Liver (tissue), 3 donors: ENCODE measurements at regions not wholly inside any gene's neighbourhood (a gene's known extent, or its start where the extent isn't known, plus 50 kb on each side); places are given as distances from the start of the nearest gene placed in this dataset.

Experiments
- JUND ChIP-seq, 2 donors: IDR thresholded peaks; 2 replicates each; pipeline ENCODE4 v1.6.1; 2016; ENCODE audit warnings: antibody characterized with exemption in 2 of 2
- RXRA ChIP-seq, 2 donors: IDR thresholded peaks; 2 replicates each; pipeline ENCODE4 v1.6.1; 2017 to 2018; ENCODE audit warnings: antibody characterized with exemption in 2 of 2, mild to moderate bottlenecking in 1 of 2
- YY1 ChIP-seq: IDR thresholded peaks from 2 replicates; pipeline ENCODE4 v1.6.1; 2016; ENCODE audit warnings: antibody characterized with exemption, mild to moderate bottlenecking
- TF ChIP-seq, protein P1 (sequence below): fragments of 150-350 bp; IDR thresholded peaks from 2 replicates; pipeline ENCODE4 v1.5.1; 2017; ENCODE audit warnings: improper control_type of control experiment, low read depth, low read length; ENCODE audit not compliant: missing input control
- TF ChIP-seq, protein P2 (sequence below): IDR thresholded peaks from 2 replicates; pipeline ENCODE4 v1.6.1; 2016; ENCODE audit warnings: antibody characterized with exemption
- TF ChIP-seq, protein P3 (sequence below): IDR thresholded peaks from 2 replicates; pipeline ENCODE4 v1.6.1; 2016; ENCODE audit warnings: antibody characterized with exemption, mild to moderate bottlenecking
- donor health status: healthy.
- donor health status: healthy.

- TF ChIP-seq YY1 (no peak), JUND (IDR thresholded peaks at IDR 0.05) (no peak), RXRA (IDR thresholded peaks at IDR 0.05) (no peak)
- TF ChIP-seq, protein P1, sequence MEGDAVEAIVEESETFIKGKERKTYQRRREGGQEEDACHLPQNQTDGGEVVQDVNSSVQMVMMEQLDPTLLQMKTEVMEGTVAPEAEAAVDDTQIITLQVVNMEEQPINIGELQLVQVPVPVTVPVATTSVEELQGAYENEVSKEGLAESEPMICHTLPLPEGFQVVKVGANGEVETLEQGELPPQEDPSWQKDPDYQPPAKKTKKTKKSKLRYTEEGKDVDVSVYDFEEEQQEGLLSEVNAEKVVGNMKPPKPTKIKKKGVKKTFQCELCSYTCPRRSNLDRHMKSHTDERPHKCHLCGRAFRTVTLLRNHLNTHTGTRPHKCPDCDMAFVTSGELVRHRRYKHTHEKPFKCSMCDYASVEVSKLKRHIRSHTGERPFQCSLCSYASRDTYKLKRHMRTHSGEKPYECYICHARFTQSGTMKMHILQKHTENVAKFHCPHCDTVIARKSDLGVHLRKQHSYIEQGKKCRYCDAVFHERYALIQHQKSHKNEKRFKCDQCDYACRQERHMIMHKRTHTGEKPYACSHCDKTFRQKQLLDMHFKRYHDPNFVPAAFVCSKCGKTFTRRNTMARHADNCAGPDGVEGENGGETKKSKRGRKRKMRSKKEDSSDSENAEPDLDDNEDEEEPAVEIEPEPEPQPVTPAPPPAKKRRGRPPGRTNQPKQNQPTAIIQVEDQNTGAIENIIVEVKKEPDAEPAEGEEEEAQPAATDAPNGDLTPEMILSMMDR: no peak
- TF ChIP-seq, protein P2, sequence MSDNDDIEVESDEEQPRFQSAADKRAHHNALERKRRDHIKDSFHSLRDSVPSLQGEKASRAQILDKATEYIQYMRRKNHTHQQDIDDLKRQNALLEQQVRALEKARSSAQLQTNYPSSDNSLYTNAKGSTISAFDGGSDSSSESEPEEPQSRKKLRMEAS: no peak
- TF ChIP-seq, protein P3, sequence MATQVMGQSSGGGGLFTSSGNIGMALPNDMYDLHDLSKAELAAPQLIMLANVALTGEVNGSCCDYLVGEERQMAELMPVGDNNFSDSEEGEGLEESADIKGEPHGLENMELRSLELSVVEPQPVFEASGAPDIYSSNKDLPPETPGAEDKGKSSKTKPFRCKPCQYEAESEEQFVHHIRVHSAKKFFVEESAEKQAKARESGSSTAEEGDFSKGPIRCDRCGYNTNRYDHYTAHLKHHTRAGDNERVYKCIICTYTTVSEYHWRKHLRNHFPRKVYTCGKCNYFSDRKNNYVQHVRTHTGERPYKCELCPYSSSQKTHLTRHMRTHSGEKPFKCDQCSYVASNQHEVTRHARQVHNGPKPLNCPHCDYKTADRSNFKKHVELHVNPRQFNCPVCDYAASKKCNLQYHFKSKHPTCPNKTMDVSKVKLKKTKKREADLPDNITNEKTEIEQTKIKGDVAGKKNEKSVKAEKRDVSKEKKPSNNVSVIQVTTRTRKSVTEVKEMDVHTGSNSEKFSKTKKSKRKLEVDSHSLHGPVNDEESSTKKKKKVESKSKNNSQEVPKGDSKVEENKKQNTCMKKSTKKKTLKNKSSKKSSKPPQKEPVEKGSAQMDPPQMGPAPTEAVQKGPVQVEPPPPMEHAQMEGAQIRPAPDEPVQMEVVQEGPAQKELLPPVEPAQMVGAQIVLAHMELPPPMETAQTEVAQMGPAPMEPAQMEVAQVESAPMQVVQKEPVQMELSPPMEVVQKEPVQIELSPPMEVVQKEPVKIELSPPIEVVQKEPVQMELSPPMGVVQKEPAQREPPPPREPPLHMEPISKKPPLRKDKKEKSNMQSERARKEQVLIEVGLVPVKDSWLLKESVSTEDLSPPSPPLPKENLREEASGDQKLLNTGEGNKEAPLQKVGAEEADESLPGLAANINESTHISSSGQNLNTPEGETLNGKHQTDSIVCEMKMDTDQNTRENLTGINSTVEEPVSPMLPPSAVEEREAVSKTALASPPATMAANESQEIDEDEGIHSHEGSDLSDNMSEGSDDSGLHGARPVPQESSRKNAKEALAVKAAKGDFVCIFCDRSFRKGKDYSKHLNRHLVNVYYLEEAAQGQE: no peak
Measured at GRCh38 chr18:44046376-44046975, 634.2 kb upstream of the SETBP1 start.
